ENCODE measurements at regions not wholly inside any gene's neighbourhood (a gene's known extent, or its start where the extent isn't known, plus 50 kb on each side); places are given as distances from the start of the nearest gene placed in this dataset.
"Not testable (repeated sequence)": the region's sequence is repeated elsewhere in the genome, so short reads cannot be mapped to it uniquely, and the experiment has no call there.

DNA sequence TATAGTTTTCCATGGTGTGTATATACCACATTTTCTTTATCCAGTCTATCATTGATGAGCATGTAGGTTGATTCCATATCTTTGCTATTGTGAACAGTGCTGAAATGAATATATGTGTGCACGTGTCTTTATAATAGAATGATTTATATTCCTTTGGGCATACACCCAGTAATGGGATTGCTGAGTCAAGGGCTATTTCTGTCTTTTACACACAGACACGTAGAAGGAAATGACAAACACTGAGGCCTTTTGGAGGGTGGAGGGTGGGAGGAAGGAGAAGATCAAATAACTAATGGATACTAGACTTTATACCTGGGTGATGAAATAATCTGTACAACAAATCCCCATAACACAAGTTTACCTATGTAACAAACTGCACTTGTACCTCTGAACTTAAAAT lies 1025.7 kb downstream of the NCAM2 start:
- not testable (repeated sequence) for H3K4me3 ChIP-seq; DNase-seq (ENCODE audit: low read depth in 1 of 2, low spot score in 2 of 2); H3K27me3 ChIP-seq (replicated peaks); H3K4me1 ChIP-seq (replicated peaks); H3K9me3 ChIP-seq (replicated peaks); H3K27ac ChIP-seq; H3K36me3 ChIP-seq

DNA sequence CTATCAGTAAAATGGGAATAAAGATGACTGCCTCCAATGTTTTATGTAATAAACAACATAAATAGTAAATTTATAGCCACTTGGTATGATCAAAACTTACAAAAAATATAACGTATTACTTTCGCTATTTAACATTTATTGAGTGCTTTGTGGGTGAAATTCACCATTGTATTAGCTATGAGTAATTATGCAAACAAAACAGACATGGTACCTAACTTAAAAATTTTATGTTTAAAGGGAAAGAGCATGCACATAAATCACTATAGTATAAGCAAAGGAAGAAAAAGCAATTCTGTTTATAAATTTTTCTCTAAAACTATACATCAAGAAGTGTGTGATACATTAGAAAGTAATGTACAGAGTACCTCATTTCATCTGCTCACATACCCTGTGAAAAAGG lies 1046.2 kb downstream of the NCAM2 start:
- H3K4me1 ChIP-seq (replicated peaks): no peaks in the 10 kb centered on the region
- 0 out of 2 replicates have a peak, but pooled peaks cover 4% of the 10 kb centered on the region for H3K9me3 ChIP-seq (replicated peaks)
- no peak overlapping the region for H3K27ac ChIP-seq
- H3K36me3 ChIP-seq: no peaks in the 10 kb centered on the region
- H3K4me3 ChIP-seq: no peak overlapping the region
- no peak for DNase-seq (ENCODE audit: low read depth in 1 of 2, low spot score in 2 of 2)
- no peaks in the 10 kb centered on the region for H3K27me3 ChIP-seq (replicated peaks)

DNA sequence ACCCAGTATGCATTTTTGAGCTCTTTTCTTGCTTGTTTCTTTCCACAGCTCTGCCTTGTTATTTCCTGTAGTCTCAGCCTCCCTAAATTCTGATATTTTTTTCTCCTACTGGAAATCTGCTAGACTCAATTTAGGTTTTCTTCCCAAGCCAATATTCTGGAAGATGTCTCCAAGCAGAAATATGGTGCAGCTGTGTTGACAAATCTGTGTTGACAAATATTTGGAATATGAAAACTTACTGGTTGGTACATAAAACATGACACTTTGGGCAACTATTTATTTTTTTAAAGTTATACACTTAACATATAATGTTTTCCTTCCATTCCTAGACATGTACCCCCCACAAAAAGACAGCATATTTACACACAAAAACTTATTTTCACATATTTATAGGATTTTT lies 1048.4 kb downstream of the NCAM2 start:
- Histone ChIP-seq H3K27ac (no peak overlapping the region), H3K4me3 (no peak overlapping the region), H3K27me3 (replicated peaks) (no peaks in the 10 kb centered on the region), H3K9me3 (replicated peaks) (0 out of 2 replicates have a peak, but pooled peaks cover 2% of the 10 kb centered on the region), H3K4me1 (replicated peaks) (no peaks in the 10 kb centered on the region), H3K36me3 (no peaks in the 10 kb centered on the region)
- DNase-seq (ENCODE audit: low read depth in 1 of 2, low spot score in 2 of 2): no peak

DNA sequence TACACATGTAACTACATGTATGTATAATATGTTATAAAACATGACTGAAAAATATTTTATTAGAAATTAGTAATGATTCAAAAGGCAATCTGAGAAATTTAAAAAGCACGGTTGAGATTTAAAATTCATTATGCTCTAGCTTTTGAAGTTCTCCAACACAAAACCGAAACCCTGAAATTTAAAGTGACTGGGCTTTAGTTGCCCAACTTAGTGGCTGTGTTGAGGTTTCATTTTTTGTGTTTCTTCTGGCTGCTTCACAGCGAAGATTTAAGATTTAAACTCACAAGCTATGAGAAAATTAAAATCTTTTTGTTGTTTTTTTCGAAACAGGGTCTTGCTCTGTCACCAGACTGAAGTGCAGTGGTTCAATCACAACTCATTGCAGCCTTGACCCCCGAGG lies 1058.7 kb downstream of the NCAM2 start:
- no peaks in the 10 kb centered on the region for H3K9me3 ChIP-seq (replicated peaks)
- no peak overlapping the region for H3K27ac ChIP-seq
- no peaks in the 10 kb centered on the region for H3K4me1 ChIP-seq (replicated peaks)
- DNase-seq (ENCODE audit: low read depth in 1 of 2, low spot score in 2 of 2): no peak
- H3K4me3 ChIP-seq: no peak overlapping the region
- no peaks in the 10 kb centered on the region for H3K27me3 ChIP-seq (replicated peaks)
- no peaks in the 10 kb centered on the region for H3K36me3 ChIP-seq

DNA sequence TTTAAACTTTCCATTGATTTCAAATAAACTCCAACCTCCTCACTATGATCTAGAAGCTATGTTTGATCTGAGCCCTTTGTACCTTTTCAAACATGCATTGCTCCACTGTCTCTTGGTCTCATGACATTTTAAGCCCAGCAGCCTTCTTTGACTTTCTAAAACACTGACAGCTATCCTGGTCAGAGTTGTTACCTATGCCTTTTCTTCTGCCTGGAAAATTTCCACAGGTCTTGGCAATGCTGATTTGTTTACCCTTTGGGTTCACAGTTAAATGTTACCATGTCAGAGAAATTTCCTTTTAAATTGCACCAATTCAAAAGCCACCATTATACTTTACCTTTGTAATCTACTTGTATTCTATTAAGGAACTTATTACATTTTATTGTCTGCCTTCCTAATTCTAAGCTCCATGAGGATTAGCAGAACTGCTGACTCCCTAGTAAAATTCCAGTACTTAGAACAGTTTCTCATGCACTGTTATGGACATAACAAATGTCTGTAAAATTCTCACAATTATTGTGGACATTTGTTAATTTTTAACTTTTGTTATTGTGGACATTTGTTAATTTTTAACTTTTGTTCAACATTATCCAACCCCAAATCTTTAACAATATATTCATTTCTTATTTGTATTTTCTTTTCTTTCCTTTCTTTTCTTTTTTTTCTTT lies 1064.4 kb downstream of the NCAM2 start:
- no peak overlapping the region for H3K27ac ChIP-seq
- no peaks in the 10 kb centered on the region for H3K4me1 ChIP-seq (replicated peaks)
- DNase-seq (ENCODE audit: low read depth in 1 of 2, low spot score in 2 of 2): no peak
- H3K4me3 ChIP-seq: no peak overlapping the region
- no peaks in the 10 kb centered on the region for H3K36me3 ChIP-seq
- no peaks in the 10 kb centered on the region for H3K9me3 ChIP-seq (replicated peaks)
- H3K27me3 ChIP-seq (replicated peaks): no peaks in the 10 kb centered on the region

DNA sequence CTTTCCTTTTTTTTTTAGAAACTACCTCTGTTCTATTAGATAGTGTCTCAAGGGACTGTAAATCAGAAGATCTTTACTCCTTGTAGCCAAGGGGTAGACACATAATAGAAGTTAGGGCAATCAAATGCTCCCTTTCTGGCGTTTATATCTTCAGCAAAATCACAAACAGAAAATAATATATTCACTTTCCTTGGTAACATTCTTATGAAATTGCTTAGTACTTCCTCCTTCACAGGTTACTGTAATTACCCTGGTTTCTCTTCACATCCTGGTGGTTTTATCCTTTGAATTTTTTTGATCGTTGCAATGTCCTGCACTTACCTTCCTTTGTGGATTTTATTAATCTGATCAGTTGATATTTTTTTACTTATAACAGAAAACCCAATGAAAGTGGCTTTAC lies 1064.9 kb downstream of the NCAM2 start:
- Histone ChIP-seq H3K27ac (no peak overlapping the region), H3K9me3 (replicated peaks) (no peaks in the 10 kb centered on the region), H3K4me3 (no peak overlapping the region), H3K36me3 (no peaks in the 10 kb centered on the region), H3K4me1 (replicated peaks) (no peaks in the 10 kb centered on the region), H3K27me3 (replicated peaks) (no peaks in the 10 kb centered on the region)
- DNase-seq (ENCODE audit: low read depth in 1 of 2, low spot score in 2 of 2): no peak

DNA sequence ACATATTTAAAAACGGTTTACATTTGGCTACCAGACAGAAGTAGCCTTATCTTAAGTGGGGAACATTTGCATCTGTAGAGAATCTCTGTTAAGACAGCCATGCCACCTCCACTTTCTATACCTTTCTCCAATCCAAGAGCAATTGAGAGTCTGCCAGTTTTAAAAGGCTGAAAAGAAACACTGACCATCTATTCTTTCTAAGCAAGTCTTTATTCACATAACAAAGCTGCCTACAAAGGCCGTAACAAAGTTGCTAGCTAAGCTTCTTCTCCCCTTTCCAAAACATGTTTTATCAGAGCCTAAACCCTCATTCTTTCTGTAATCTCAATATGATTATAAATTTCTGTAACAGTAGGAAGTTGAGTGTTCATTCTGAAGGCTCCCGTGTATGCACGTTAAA lies 1078.3 kb downstream of the NCAM2 start:
- Histone ChIP-seq H3K9me3 (replicated peaks) (no peaks in the 10 kb centered on the region), H3K4me1 (replicated peaks) (no peaks in the 10 kb centered on the region), H3K4me3 (no peak overlapping the region), H3K27ac (no peak overlapping the region), H3K36me3 (no peaks in the 10 kb centered on the region), H3K27me3 (replicated peaks) (no peaks in the 10 kb centered on the region)
- no peak for DNase-seq (ENCODE audit: low read depth in 1 of 2, low spot score in 2 of 2)

DNA sequence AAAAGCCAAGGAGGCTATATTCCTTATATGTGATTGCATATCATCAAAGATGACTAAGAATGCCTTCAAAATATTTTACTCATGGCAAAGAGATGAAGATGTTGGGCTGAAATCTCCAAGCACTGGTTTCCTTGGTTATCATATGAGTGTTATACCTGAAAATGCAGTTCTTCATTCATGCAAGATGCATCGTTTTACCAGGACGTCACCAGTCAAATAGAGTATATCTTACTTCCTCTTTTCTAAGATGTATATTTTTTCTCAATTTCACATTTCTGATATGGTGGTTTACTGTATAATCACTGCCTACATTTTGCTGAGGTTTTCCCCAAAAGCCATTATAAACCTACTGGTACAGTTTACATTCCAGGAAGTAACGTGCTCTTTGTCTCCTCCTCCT lies 1085.7 kb downstream of the NCAM2 start:
- no peaks in the 10 kb centered on the region for H3K27me3 ChIP-seq (replicated peaks)
- no peak overlapping the region for H3K27ac ChIP-seq
- DNase-seq (ENCODE audit: low read depth in 1 of 2, low spot score in 2 of 2): no peak
- no peak overlapping the region for H3K4me3 ChIP-seq
- no peaks in the 10 kb centered on the region for H3K36me3 ChIP-seq
- no peaks in the 10 kb centered on the region for H3K4me1 ChIP-seq (replicated peaks)
- no peaks in the 10 kb centered on the region for H3K9me3 ChIP-seq (replicated peaks)

DNA sequence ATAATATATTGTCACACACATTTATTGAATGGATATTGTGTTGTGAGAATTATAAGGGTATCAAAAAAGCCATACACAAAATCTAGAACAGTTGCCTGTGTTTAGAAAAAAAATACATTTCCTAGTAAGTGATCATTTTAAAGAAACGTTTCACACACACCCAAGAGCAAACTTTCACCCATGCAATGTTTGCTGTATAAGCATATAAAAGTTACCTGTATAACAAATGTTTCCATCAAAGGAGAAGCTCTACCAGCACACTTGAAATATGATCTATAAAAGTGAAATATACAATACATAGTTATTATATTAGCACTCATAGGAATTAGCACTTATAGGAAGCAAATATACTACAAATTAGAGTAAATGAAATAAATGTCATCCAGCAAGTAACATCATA lies 1098.1 kb downstream of the NCAM2 start:
- Histone ChIP-seq H3K4me1 (replicated peaks) (no peaks in the 10 kb centered on the region), H3K27me3 (replicated peaks) (no peaks in the 10 kb centered on the region), H3K9me3 (replicated peaks) (no peaks in the 10 kb centered on the region; the same call in 1 of the 2 replicates), H3K36me3 (no peaks in the 10 kb centered on the region), H3K4me3 (no peak overlapping the region), H3K27ac (no peak overlapping the region)
- no peak for DNase-seq (ENCODE audit: low read depth in 1 of 2, low spot score in 2 of 2)

DNA sequence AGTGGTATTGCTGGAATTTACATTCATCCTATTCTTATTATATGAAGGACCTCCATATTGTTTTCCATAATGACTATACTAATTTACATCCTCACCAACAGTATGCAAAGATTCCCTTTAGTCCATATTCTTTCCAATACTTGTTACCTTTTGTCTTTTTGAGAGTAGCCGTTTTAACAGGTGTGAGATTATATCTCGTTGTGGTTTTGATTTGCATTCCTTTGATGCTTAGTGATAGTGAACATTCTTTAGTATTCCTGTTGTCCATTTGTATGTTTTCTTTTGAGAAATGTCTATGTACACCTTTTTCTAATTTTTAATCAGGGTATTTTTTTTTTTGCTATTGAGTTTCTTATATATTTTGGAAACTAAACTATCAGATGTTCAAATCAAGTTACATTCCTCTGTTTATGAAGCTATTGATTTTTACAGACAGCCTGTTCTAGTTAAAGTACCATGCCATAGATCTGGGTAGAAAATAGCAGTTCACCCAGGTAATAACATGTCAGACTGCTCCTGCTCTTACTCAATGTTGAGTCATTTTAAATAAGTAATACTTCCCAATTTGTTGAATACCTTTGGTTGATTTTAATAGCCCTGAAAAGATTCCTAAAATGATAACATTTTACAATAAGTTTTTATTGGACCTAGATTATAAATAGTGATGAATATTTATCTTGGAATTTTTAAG lies 1108.7 kb downstream of the NCAM2 start:
- Histone ChIP-seq H3K4me1 (replicated peaks) (no peaks in the 10 kb centered on the region), H3K4me3 (no peak overlapping the region), H3K9me3 (replicated peaks) (no peaks in the 10 kb centered on the region; the same call in 1 of the 2 replicates), H3K27me3 (replicated peaks) (no peaks in the 10 kb centered on the region), H3K27ac (no peak overlapping the region), H3K36me3 (no peaks in the 10 kb centered on the region)
- no peak for DNase-seq (ENCODE audit: low read depth in 1 of 2, low spot score in 2 of 2)

DNA sequence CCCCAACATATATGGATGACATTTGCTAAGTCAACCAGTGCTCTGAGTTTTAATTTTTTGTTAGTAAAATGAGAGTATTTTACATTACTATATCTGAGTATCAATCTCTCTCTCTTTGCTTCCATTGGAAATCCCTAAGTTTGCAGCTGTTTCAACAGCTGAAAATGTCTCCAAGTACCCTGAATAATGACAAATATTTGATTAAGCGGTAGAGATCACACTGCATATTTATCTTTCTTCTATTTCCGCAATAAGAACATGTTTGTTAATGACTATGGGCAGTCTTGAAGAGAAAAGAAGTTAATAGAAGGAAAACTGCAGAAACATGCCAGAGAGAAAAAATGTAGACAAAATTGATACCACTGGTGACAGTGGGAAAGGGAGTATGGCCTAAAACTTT lies 1117.5 kb downstream of the NCAM2 start:
- Histone ChIP-seq H3K27ac (no peak overlapping the region), H3K4me1 (replicated peaks) (no peaks in the 10 kb centered on the region), H3K4me3 (no peak overlapping the region)

DNA sequence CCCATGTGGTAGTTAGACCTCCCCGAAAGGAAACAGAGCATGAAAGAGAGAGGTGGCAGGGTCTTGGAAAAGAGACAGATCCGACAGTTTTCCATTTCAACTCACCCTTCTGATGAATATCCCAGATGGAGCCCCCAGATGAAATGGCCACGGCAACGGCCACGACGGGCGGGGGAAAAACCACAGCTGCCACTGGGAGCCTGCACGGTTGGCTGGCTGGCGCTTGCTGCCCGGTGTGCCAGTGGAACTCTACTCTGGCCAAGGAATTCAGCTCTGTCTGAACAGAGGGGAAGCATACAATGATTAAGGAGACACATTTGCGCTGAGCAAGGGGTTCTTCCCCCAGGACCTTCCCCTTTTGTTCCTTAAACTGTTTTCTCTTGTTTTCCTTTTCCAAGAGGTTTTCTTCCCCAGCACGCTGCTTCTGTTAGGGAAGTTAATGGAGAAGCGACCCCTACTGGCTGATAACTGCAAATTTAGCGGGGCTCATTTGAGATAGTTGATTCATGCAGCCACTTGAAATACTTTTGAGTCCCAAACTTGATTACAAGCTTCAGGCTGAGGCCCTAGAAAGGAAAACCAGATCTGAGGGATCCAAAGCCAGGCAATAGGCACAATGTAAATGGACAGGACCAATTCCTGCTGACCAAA lies 1122.5 kb downstream of the NCAM2 start:
- no peaks in the 10 kb centered on the region for H3K4me1 ChIP-seq (replicated peaks)
- H3K27me3 ChIP-seq (replicated peaks): no peaks in the 10 kb centered on the region
- no peak overlapping the region for H3K27ac ChIP-seq
- no peak for DNase-seq (ENCODE audit: low read depth in 1 of 2, low spot score in 2 of 2)
- no peaks in the 10 kb centered on the region for H3K36me3 ChIP-seq
- H3K9me3 ChIP-seq (replicated peaks): no peaks in the 10 kb centered on the region
- no peak overlapping the region for H3K4me3 ChIP-seq

More for the DNA sequence above, 1117.5 kb downstream of the NCAM2 start:
- Histone ChIP-seq H3K36me3 (no peaks in the 10 kb centered on the region), H3K27me3 (replicated peaks) (no peaks in the 10 kb centered on the region), H3K9me3 (replicated peaks) (0 out of 2 replicates have a peak, but pooled peaks cover 2% of the 10 kb centered on the region)
- DNase-seq (ENCODE audit: low read depth in 1 of 2, low spot score in 2 of 2): no peak

DNA sequence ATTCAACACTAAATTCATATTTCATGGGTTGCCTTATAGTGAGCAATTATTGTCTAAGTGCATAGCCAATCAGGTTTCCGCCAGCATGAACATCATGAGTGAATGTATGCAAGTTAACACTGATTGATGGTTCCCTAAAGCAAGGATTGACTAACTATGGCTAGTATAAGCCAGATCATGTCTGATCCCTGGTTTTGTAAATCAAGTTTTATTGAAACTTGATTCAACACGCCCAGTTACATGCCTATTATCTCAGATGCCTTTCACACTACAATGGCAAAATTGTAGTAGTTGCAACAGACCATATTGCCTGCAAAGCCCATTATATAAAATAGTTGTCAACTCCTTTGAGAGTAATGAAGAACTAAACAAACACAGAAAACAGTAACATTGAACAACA lies 1127.4 kb downstream of the NCAM2 start:
- DNase-seq (ENCODE audit: low read depth in 1 of 2, low spot score in 2 of 2): no peak
- Histone ChIP-seq H3K27me3 (replicated peaks) (no peaks in the 10 kb centered on the region), H3K9me3 (replicated peaks) (no peaks in the 10 kb centered on the region; the same call in 1 of the 2 replicates), H3K36me3 (no peaks in the 10 kb centered on the region), H3K4me1 (replicated peaks) (no peaks in the 10 kb centered on the region), H3K27ac (no peak overlapping the region), H3K4me3 (no peak overlapping the region)

DNA sequence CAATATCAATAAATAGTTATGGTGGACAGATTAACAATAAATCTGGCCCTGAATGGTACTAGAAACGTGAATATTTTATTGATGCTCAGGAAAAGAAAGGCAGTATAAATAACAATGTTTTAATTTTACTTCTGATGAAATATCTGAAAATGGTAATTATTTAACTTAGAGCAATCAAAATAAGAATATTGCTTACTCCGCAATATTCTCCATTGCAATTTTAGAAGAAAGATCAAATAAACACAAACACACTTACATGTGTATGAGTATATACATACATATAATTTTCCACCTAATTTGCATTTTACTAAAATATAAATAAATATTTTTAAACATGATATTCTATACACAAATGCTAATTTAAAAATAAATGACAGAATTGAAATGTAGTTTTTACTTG lies 1130.5 kb downstream of the NCAM2 start:
- no peak overlapping the region for H3K27ac ChIP-seq
- no peaks in the 10 kb centered on the region for H3K4me1 ChIP-seq (replicated peaks)
- H3K4me3 ChIP-seq: no peak overlapping the region
- no peaks in the 10 kb centered on the region for H3K27me3 ChIP-seq (replicated peaks)
- no peaks in the 10 kb centered on the region for H3K36me3 ChIP-seq
- H3K9me3 ChIP-seq (replicated peaks): no peaks in the 10 kb centered on the region; the same call in none of the 2 replicates
- no peak for DNase-seq (ENCODE audit: low read depth in 1 of 2, low spot score in 2 of 2)

All from SJSA1 (cell line).